ENCODE measurements at regions not wholly inside any gene's neighbourhood (a gene's known extent, or its start where the extent isn't known, plus 50 kb on each side); places are given as distances from the start of the nearest gene placed in this dataset.

DNA sequence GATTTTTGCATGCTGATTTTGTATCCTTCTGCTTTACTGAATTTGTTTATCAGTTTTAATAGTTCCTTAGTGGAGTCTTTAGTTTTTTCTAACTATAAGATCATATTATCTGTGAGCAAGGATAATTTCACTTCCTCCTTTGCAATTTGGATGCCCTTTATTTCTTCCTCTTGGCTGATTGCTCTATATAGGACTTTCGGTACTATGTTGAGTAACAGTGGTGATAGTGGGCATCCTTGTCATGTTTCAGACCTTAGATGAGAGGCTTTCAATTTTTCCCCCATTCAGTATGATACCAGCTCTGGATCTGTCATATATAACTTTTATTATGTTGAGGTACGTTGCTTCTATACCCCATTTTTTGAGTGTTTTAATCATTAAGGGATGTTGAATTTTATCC is 224.5 kb upstream of the CNTNAP4 start:
- TF ChIP-seq EZH2 (IDR thresholded peaks at IDR 0.05; ENCODE audit: borderline replicate concordance) (no peak), EZH2phosphoT487 (IDR thresholded peaks at IDR 0.05; ENCODE audit: low read depth, severe bottlenecking, unreplicated experiment) (no peak)
- TF ChIP-seq, protein P1, sequence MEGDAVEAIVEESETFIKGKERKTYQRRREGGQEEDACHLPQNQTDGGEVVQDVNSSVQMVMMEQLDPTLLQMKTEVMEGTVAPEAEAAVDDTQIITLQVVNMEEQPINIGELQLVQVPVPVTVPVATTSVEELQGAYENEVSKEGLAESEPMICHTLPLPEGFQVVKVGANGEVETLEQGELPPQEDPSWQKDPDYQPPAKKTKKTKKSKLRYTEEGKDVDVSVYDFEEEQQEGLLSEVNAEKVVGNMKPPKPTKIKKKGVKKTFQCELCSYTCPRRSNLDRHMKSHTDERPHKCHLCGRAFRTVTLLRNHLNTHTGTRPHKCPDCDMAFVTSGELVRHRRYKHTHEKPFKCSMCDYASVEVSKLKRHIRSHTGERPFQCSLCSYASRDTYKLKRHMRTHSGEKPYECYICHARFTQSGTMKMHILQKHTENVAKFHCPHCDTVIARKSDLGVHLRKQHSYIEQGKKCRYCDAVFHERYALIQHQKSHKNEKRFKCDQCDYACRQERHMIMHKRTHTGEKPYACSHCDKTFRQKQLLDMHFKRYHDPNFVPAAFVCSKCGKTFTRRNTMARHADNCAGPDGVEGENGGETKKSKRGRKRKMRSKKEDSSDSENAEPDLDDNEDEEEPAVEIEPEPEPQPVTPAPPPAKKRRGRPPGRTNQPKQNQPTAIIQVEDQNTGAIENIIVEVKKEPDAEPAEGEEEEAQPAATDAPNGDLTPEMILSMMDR (IDR thresholded peaks at IDR 0.05; ENCODE audit: poor library complexity): no peak

Data from hepatocyte (in vitro differentiated cells).